Stomach (tissue), 4 donors: ENCODE measurements at regions not wholly inside any gene's neighbourhood (a gene's known extent, or its start where the extent isn't known, plus 50 kb on each side); places are given as distances from the start of the nearest gene placed in this dataset.

Source experiments
- POLR2AphosphoS5 ChIP-seq, 3 donors: sonication (generic); formaldehyde crosslinking; IDR thresholded peaks; one replicate each; pipeline ENCODE4 v1.6.1; 2016; ENCODE audit warnings: antibody characterized with exemption in 3 of 3
- TF ChIP-seq, protein P1 (sequence below), 7 experiments: fragments of 450-650 bp in 4 of 7; fragments of 200-600 bp in 3 of 7; sonication (generic) in 3 of 7; IDR thresholded peaks; one replicate each; pipeline ENCODE4 v1.5.1; 2016 to 2019; ENCODE audit warnings: antibody characterized with exemption in 7 of 7, control low read depth in 2 of 7, mild to moderate bottlenecking in 1 of 7

DNA sequence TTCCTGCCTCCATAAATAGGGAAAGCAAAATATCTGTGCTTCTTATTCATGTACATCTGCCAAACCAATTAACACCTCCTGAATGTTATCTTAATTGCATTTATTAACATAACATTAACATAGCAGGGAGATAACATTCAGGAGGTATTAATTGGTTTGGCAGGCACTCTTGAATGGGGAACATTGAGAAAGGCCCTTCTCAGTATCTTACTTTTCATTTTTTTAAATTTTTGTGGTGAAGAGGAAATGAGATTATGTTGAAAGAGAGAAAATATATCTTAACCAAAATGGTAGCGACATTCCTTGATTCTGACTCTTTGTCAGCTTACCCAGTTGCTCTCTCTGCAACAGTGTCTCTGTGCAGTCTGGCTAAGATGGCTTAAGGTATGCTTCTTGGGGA lies 100.4 kb upstream of the TLE1 start:
- no peak for TF ChIP-seq POLR2AphosphoS5 (IDR thresholded peaks at IDR 0.05)
- TF ChIP-seq, protein P1, sequence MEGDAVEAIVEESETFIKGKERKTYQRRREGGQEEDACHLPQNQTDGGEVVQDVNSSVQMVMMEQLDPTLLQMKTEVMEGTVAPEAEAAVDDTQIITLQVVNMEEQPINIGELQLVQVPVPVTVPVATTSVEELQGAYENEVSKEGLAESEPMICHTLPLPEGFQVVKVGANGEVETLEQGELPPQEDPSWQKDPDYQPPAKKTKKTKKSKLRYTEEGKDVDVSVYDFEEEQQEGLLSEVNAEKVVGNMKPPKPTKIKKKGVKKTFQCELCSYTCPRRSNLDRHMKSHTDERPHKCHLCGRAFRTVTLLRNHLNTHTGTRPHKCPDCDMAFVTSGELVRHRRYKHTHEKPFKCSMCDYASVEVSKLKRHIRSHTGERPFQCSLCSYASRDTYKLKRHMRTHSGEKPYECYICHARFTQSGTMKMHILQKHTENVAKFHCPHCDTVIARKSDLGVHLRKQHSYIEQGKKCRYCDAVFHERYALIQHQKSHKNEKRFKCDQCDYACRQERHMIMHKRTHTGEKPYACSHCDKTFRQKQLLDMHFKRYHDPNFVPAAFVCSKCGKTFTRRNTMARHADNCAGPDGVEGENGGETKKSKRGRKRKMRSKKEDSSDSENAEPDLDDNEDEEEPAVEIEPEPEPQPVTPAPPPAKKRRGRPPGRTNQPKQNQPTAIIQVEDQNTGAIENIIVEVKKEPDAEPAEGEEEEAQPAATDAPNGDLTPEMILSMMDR (IDR thresholded peaks at IDR 0.05) = no peak
